ENCODE measurements at regions not wholly inside any gene's neighbourhood (a gene's known extent, or its start where the extent isn't known, plus 50 kb on each side); places are given as distances from the start of the nearest gene placed in this dataset.

GRCh38 chr6:25144919-25145318, 134.3 kb upstream of the CARMIL1 start:
- TF ChIP-seq CTCF (conservative IDR thresholded peaks at IDR 0.05) = no peak
- no peak for TF ChIP-seq ZFX (IDR thresholded peaks at IDR 0.05)
- no peak overlapping the region for H3K27ac ChIP-seq

GRCh38 chr6:25147223-25147622, 132.0 kb upstream of the CARMIL1 start:
- no peak for TF ChIP-seq CTCF (conservative IDR thresholded peaks at IDR 0.05)
- no peak for TF ChIP-seq ZFX (IDR thresholded peaks at IDR 0.05)
- H3K27ac ChIP-seq = no peak overlapping the region

GRCh38 chr6:25150031-25150430, 129.1 kb upstream of the CARMIL1 start:
- H3K27ac ChIP-seq = no peak overlapping the region
- TF ChIP-seq CTCF (conservative IDR thresholded peaks at IDR 0.05) = no peak
- no peak for TF ChIP-seq ZFX (IDR thresholded peaks at IDR 0.05)

- no peak for TF ChIP-seq ZFX (IDR thresholded peaks at IDR 0.05)
- no peak for TF ChIP-seq CTCF (conservative IDR thresholded peaks at IDR 0.05)
- H3K27ac ChIP-seq = no peak overlapping the region
Measured at GRCh38 chr6:25150863-25151262, 128.3 kb upstream of the CARMIL1 start.

GRCh38 chr6:25153079-25153478, 126.1 kb upstream of the CARMIL1 start:
- TF ChIP-seq ZFX (IDR thresholded peaks at IDR 0.05) = no peak
- H3K27ac ChIP-seq = no peak overlapping the region

- TF ChIP-seq ZFX (IDR thresholded peaks at IDR 0.05) = no peak
- no peak for TF ChIP-seq CTCF (conservative IDR thresholded peaks at IDR 0.05)
Measured at GRCh38 chr6:25154034-25154596, 125.1 kb upstream of the CARMIL1 start.

GRCh38 chr6:25155211-25155610, 124.0 kb upstream of the CARMIL1 start:
- H3K27ac ChIP-seq = no peak overlapping the region
- no peak for TF ChIP-seq CTCF (conservative IDR thresholded peaks at IDR 0.05)
- no peak for TF ChIP-seq ZFX (IDR thresholded peaks at IDR 0.05)

More at GRCh38 chr6:25154034-25154596, 125.1 kb upstream of the CARMIL1 start:
- H3K27ac ChIP-seq = no peak overlapping the region; the same call in 1 of the 2 replicates

GRCh38 chr6:25156123-25156522, 123.1 kb upstream of the CARMIL1 start:
- no peak overlapping the region for H3K27ac ChIP-seq
- TF ChIP-seq CTCF (conservative IDR thresholded peaks at IDR 0.05) = no peak
- no peak for TF ChIP-seq ZFX (IDR thresholded peaks at IDR 0.05)

All from C4-2B (cell line).